Thyroid gland (tissue), 4 donors: ENCODE measurements at regions not wholly inside any gene's neighbourhood (a gene's known extent, or its start where the extent isn't known, plus 50 kb on each side); places are given as distances from the start of the nearest gene placed in this dataset.
A peak's percentile ranks its signal among the peaks of the same experiment; 100 is the strongest.

Source experiments
- POLR2A ChIP-seq, 2 donors: fragments of 450-650 bp; IDR thresholded peaks; one replicate each; pipeline ENCODE4 v1.6.1; 2017; ENCODE audit warnings: antibody characterized with exemption in 2 of 2, mild to moderate bottlenecking in 2 of 2, moderate library complexity in 1 of 2
- TF ChIP-seq, protein P1 (sequence below), 6 experiments: fragments of 200-600 bp in 3 of 6; fragments of 450-650 bp in 3 of 6; sonication (generic) in 3 of 6; IDR thresholded peaks; one replicate each; pipeline ENCODE4 v1.5.1; 2016 to 2019; ENCODE audit warnings: antibody characterized with exemption in 6 of 6, mild to moderate bottlenecking in 2 of 6, inconsistent platforms in 1 of 6, moderate library complexity in 1 of 6

DNA sequence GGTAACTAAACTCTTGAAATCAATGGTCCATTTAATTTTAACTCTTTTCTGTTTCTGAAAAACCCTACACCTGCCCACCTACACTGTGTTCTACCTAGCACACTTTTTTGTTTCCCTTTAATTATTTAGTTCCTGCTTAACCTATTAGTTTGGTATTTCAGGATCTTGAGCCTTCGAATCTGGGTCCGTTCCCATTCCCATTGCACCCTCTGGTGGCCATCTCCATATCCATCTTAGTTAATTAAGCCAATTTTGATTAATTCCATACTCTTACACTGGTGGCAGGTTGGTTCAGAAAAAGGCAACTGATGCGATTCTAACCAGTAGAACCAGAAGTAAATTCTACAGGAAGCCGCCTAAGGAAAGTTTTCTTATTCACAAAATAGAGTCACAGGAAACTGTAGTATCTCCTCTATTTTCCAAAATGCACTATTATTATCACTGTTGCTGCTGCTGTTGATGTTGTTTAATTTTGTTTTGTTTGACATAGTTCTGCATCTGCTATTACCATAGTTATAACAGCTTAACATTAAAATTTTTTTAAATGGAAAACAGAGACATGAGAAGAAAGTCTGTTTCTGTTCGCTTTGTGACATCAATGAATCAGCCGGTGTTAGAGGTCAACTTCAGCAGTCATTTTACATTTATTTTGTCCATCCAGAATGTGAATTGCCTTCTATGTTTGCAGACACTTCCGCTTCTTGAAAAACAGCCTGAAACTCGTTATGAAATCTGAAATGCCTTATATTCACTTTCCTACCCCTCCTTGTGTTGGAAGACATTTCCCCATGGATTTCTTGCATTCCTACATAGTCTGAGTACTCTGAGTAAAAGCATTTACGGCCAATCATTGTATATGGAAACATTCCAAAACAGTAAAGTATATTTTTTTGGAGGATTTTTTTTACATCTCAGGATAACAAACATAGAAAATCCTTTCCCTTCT, 115.5 kb upstream of the NCAM2 start:
- no peak for TF ChIP-seq POLR2A (IDR thresholded peaks at IDR 0.05)
- TF ChIP-seq, protein P1, sequence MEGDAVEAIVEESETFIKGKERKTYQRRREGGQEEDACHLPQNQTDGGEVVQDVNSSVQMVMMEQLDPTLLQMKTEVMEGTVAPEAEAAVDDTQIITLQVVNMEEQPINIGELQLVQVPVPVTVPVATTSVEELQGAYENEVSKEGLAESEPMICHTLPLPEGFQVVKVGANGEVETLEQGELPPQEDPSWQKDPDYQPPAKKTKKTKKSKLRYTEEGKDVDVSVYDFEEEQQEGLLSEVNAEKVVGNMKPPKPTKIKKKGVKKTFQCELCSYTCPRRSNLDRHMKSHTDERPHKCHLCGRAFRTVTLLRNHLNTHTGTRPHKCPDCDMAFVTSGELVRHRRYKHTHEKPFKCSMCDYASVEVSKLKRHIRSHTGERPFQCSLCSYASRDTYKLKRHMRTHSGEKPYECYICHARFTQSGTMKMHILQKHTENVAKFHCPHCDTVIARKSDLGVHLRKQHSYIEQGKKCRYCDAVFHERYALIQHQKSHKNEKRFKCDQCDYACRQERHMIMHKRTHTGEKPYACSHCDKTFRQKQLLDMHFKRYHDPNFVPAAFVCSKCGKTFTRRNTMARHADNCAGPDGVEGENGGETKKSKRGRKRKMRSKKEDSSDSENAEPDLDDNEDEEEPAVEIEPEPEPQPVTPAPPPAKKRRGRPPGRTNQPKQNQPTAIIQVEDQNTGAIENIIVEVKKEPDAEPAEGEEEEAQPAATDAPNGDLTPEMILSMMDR (IDR thresholded peaks at IDR 0.05): peak in 4 of 6 experiments; percentile 18 to 46 (median 43)
